Ishikawa (cell line): ENCODE measurements at regions not wholly inside any gene's neighbourhood (a gene's known extent, or its start where the extent isn't known, plus 50 kb on each side); places are given as distances from the start of the nearest gene placed in this dataset.

ENCODE experiments used
- EP300 ChIP-seq: IDR thresholded peaks from 2 replicates; pipeline ENCODE4 v1.6.1; 2012; ENCODE audit warnings: borderline replicate concordance
- RAD21 ChIP-seq: IDR thresholded peaks from 2 replicates; pipeline ENCODE4 v1.6.1; 2012; ENCODE audit warnings: low read depth
- TAF1 ChIP-seq: IDR thresholded peaks from 2 replicates; pipeline ENCODE4 v1.6.1; 2012; ENCODE audit warnings: low read depth, mild to moderate bottlenecking
- TF ChIP-seq, protein P1 (sequence below): IDR thresholded peaks from 2 replicates; pipeline ENCODE4 v1.6.1; 2012
- TF ChIP-seq, protein P2 (sequence below): IDR thresholded peaks from 2 replicates; pipeline ENCODE4 v1.6.1; 2012; ENCODE audit warnings: low read depth, mild to moderate bottlenecking

DNA sequence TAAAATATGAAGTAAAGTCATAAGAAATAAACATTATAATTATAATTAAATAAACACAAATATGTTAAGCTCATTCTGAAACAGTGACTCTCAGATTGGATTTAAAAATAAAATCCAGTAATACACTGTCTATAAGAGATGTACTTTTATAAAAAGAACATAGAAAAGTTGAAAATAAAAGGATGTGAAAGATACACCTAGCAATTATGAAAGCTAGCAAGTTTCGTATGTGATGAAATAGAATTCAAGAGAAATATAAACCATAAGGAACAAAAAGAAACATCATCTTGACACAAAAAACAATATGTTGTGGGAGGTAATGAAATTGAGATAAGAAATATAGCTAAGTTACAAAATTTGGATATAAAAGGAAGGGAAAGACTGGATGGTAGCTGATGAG is 128.6 kb upstream of the CNR1 start:
- TF ChIP-seq RAD21 (no peak), EP300 (no peak), TAF1 (no peak)
- TF ChIP-seq, protein P1, sequence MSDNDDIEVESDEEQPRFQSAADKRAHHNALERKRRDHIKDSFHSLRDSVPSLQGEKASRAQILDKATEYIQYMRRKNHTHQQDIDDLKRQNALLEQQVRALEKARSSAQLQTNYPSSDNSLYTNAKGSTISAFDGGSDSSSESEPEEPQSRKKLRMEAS = no peak
- TF ChIP-seq, protein P2, sequence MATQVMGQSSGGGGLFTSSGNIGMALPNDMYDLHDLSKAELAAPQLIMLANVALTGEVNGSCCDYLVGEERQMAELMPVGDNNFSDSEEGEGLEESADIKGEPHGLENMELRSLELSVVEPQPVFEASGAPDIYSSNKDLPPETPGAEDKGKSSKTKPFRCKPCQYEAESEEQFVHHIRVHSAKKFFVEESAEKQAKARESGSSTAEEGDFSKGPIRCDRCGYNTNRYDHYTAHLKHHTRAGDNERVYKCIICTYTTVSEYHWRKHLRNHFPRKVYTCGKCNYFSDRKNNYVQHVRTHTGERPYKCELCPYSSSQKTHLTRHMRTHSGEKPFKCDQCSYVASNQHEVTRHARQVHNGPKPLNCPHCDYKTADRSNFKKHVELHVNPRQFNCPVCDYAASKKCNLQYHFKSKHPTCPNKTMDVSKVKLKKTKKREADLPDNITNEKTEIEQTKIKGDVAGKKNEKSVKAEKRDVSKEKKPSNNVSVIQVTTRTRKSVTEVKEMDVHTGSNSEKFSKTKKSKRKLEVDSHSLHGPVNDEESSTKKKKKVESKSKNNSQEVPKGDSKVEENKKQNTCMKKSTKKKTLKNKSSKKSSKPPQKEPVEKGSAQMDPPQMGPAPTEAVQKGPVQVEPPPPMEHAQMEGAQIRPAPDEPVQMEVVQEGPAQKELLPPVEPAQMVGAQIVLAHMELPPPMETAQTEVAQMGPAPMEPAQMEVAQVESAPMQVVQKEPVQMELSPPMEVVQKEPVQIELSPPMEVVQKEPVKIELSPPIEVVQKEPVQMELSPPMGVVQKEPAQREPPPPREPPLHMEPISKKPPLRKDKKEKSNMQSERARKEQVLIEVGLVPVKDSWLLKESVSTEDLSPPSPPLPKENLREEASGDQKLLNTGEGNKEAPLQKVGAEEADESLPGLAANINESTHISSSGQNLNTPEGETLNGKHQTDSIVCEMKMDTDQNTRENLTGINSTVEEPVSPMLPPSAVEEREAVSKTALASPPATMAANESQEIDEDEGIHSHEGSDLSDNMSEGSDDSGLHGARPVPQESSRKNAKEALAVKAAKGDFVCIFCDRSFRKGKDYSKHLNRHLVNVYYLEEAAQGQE = no peak
